Thyroid gland (tissue), 4 donors: ENCODE measurements at regions not wholly inside any gene's neighbourhood (a gene's known extent, or its start where the extent isn't known, plus 50 kb on each side); places are given as distances from the start of the nearest gene placed in this dataset.

Experiments used
- CTCF ChIP-seq, 6 experiments: fragments of 200-600 bp in 3 of 6; fragments of 450-650 bp in 3 of 6; sonication (generic) in 3 of 6; IDR thresholded peaks; one replicate each; pipeline ENCODE4 v1.5.1; 2016 to 2019; ENCODE audit warnings: antibody characterized with exemption in 6 of 6, mild to moderate bottlenecking in 2 of 6, inconsistent platforms in 1 of 6, moderate library complexity in 1 of 6
- POLR2A ChIP-seq, 2 donors: fragments of 450-650 bp; IDR thresholded peaks; one replicate each; pipeline ENCODE4 v1.6.1; 2017; ENCODE audit warnings: antibody characterized with exemption in 2 of 2, mild to moderate bottlenecking in 2 of 2, moderate library complexity in 1 of 2

- no peak for TF ChIP-seq POLR2A (IDR thresholded peaks at IDR 0.05)
- TF ChIP-seq CTCF (IDR thresholded peaks at IDR 0.05) = no peak
These were observed 184.1 kb upstream of the ZFHX3 start for GRCh38 chr16:73231944-73232554.
